ENCODE measurements at regions not wholly inside any gene's neighbourhood (a gene's known extent, or its start where the extent isn't known, plus 50 kb on each side); places are given as distances from the start of the nearest gene placed in this dataset.

- H3K9me3 Mint-ChIP-seq (ENCODE audit: unreplicated experiment), result peaks cover 1% of the 10 kb centered on the region
- no peak overlapping the region for H3K27ac Mint-ChIP-seq (ENCODE audit: unreplicated experiment)
- no peak for DNase-seq
- H3K4me3 Mint-ChIP-seq (ENCODE audit: unreplicated experiment), result no peak overlapping the region
- no peaks in the 10 kb centered on the region for H3K36me3 Mint-ChIP-seq (ENCODE audit: unreplicated experiment)
- peaks cover 1% of the 10 kb centered on the region for H3K27me3 Mint-ChIP-seq (ENCODE audit: unreplicated experiment)
- no peaks in the 10 kb centered on the region for H3K4me1 Mint-ChIP-seq (ENCODE audit: low read depth, unreplicated experiment)
- TF ChIP-seq, protein P1, sequence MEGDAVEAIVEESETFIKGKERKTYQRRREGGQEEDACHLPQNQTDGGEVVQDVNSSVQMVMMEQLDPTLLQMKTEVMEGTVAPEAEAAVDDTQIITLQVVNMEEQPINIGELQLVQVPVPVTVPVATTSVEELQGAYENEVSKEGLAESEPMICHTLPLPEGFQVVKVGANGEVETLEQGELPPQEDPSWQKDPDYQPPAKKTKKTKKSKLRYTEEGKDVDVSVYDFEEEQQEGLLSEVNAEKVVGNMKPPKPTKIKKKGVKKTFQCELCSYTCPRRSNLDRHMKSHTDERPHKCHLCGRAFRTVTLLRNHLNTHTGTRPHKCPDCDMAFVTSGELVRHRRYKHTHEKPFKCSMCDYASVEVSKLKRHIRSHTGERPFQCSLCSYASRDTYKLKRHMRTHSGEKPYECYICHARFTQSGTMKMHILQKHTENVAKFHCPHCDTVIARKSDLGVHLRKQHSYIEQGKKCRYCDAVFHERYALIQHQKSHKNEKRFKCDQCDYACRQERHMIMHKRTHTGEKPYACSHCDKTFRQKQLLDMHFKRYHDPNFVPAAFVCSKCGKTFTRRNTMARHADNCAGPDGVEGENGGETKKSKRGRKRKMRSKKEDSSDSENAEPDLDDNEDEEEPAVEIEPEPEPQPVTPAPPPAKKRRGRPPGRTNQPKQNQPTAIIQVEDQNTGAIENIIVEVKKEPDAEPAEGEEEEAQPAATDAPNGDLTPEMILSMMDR (IDR thresholded peaks at IDR 0.05; ENCODE audit: partially characterized antibody, unreplicated experiment), result no peak
These were observed 566.9 kb downstream of the BCKDHB start for GRCh38 chr6:80673367-80673766.

DNA sequence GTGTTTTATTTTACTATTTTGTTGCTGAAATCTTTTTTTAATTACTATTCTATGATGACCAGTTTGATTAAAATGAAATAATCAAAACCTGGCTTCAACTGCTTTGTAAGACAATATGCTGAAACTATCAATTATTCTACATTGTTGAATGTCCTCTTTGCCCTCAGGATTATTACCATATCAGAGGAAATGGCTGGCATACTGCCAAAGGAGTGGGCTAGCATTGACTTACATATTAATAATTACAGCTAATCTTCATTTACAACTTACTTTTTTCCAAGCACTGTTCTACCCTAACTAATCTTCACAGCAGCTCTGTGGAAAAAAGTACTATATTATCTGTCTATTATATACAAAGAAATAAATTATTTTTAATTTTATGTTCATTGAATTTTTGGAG, 560.5 kb downstream of the BCKDHB start:
- H3K27me3 Mint-ChIP-seq (ENCODE audit: unreplicated experiment), result no peaks in the 10 kb centered on the region
- H3K36me3 Mint-ChIP-seq (ENCODE audit: unreplicated experiment), result no peaks in the 10 kb centered on the region
- H3K27ac Mint-ChIP-seq (ENCODE audit: unreplicated experiment), result no peak overlapping the region

DNA sequence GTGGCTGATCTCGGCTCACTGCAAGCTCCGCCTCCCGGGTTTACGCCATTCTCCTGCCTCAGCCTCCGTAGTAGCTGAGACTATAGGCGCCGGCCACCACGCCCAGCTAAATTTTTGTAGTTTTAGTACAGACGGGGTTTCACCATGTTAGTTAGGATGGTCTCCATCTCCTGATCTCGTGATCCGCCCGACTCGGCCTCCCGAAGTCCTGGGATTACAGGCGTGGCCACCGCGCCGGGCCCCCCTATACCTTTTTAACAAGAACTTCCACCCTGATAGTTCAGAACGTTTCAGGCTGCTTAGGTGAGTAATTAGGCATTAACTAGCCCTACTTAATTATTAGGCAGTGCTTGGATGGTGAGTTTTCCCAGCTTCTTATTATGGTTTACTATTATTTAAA, 552.5 kb downstream of the BCKDHB start:
- Mint-ChIP-seq H3K27ac (ENCODE audit: unreplicated experiment) (no peak overlapping the region), H3K27me3 (ENCODE audit: unreplicated experiment) (no peaks in the 10 kb centered on the region), H3K36me3 (ENCODE audit: unreplicated experiment) (no peaks in the 10 kb centered on the region), H3K4me3 (ENCODE audit: unreplicated experiment) (no peak overlapping the region), H3K4me1 (ENCODE audit: low read depth, unreplicated experiment) (no peaks in the 10 kb centered on the region), H3K9me3 (ENCODE audit: unreplicated experiment) (no peaks in the 10 kb centered on the region)
- no peak for DNase-seq
- TF ChIP-seq, protein P1 (IDR thresholded peaks at IDR 0.05; ENCODE audit: partially characterized antibody, unreplicated experiment), result no peak

More for the DNA sequence above, 560.5 kb downstream of the BCKDHB start:
- H3K9me3 Mint-ChIP-seq (ENCODE audit: unreplicated experiment), result no peaks in the 10 kb centered on the region
- no peak overlapping the region for H3K4me3 Mint-ChIP-seq (ENCODE audit: unreplicated experiment)
- TF ChIP-seq, protein P1 (IDR thresholded peaks at IDR 0.05; ENCODE audit: partially characterized antibody, unreplicated experiment), result no peak
- H3K4me1 Mint-ChIP-seq (ENCODE audit: low read depth, unreplicated experiment), result no peaks in the 10 kb centered on the region
- DNase-seq, result no peak

GRCh38 chr6:80647156-80647555, 540.7 kb downstream of the BCKDHB start:
- TF ChIP-seq, protein P1 (IDR thresholded peaks at IDR 0.05; ENCODE audit: partially characterized antibody, unreplicated experiment), result no peak
- H3K9me3 Mint-ChIP-seq (ENCODE audit: unreplicated experiment), result no peaks in the 10 kb centered on the region
- no peak for DNase-seq
- H3K27me3 Mint-ChIP-seq (ENCODE audit: unreplicated experiment), result peaks cover 2% of the 10 kb centered on the region
- H3K27ac Mint-ChIP-seq (ENCODE audit: unreplicated experiment), result no peak overlapping the region
- H3K36me3 Mint-ChIP-seq (ENCODE audit: unreplicated experiment), result peaks cover 7% of the 10 kb centered on the region
- peaks cover 2% of the 10 kb centered on the region for H3K4me1 Mint-ChIP-seq (ENCODE audit: low read depth, unreplicated experiment)
- H3K4me3 Mint-ChIP-seq (ENCODE audit: unreplicated experiment), result no peak overlapping the region

DNA sequence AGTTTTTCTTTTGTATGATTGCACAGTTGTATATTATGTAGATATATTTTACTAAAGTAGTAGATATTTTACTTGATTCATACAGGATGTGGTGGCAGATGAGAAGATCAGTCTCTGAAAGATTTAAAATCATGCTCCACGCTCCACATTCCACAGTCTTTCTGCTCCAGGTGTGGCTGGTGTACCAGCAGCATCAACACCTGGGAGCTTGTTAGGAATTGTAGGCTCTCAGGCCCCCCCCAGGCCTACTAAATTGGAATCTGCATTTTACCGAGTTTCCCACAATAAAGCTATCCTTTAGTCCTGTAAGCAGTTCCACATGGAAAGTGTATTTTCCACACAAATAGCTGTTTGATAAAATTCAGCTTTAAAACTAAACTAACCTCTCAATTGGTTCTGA, 537.4 kb downstream of the BCKDHB start:
- TF ChIP-seq, protein P1 (IDR thresholded peaks at IDR 0.05; ENCODE audit: partially characterized antibody, unreplicated experiment), result no peak
- Mint-ChIP-seq H3K4me3 (ENCODE audit: unreplicated experiment) (no peak overlapping the region), H3K36me3 (ENCODE audit: unreplicated experiment) (peaks cover 7% of the 10 kb centered on the region), H3K9me3 (ENCODE audit: unreplicated experiment) (no peaks in the 10 kb centered on the region), H3K27me3 (ENCODE audit: unreplicated experiment) (peaks cover 2% of the 10 kb centered on the region), H3K4me1 (ENCODE audit: low read depth, unreplicated experiment) (peaks cover 16% of the 10 kb centered on the region), H3K27ac (ENCODE audit: unreplicated experiment) (no peak overlapping the region)
- DNase-seq, result no peak

Measured in glutamatergic neuron (in vitro differentiated cells).